ENCODE measurements at regions not wholly inside any gene's neighbourhood (a gene's known extent, or its start where the extent isn't known, plus 50 kb on each side); places are given as distances from the start of the nearest gene placed in this dataset.

DNA sequence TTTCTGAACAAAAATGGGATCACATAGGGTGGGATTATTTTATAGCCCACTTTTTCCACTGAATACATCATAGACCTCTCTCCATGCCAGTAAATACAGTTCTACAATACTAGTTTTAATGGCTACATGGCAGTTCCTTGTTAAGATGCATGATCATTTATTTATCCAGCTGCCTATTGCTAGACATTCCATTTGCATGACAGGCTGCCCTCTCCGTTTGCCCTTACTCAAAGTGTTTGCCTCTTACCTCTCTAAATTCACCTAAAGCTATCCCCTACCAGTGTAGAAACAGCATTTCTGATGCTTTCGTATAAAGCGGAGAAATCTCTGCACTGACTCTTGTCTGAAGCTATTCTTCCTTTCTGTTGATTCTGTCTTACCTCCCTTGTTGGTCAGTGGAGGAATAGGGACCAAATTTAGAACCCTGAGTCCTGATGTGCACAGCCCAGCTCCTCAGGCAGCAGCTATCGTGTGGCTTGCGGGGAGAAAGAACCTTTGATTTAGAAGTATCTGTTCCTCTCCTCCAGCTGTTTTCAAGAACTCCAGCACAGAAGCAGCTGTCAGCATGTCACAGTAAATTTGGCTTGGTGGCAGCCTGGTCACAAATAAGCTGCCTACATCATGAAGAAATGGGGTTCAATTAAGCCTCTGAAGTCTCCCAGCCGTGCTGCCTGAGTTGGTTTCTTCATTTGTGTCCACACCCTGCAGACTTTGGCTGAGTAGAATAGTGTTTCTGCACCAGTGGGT lies 337.3 kb downstream of the PRDM2 start:
- H3K4me3 ChIP-seq: no peak overlapping the region
- no peaks in the 10 kb centered on the region for H3K27me3 ChIP-seq
- no peaks in the 10 kb centered on the region for H3K4me1 ChIP-seq
- no peak for DNase-seq (ENCODE audit: extremely low spot score)
- no peaks in the 10 kb centered on the region for H3K36me3 ChIP-seq
- H3K9me3 ChIP-seq: peaks cover 0 to 17% (median 10%) of the 10 kb centered on the region in 4 donors
- WGBS: 69% methylated on average over 6 of the region's 6 CpGs
- no peak for TF ChIP-seq POLR2AphosphoS5 (IDR thresholded peaks at IDR 0.05)
- TF ChIP-seq POLR2A (IDR thresholded peaks at IDR 0.05; ENCODE audit: low read depth): no peak
- TF ChIP-seq, protein P1, sequence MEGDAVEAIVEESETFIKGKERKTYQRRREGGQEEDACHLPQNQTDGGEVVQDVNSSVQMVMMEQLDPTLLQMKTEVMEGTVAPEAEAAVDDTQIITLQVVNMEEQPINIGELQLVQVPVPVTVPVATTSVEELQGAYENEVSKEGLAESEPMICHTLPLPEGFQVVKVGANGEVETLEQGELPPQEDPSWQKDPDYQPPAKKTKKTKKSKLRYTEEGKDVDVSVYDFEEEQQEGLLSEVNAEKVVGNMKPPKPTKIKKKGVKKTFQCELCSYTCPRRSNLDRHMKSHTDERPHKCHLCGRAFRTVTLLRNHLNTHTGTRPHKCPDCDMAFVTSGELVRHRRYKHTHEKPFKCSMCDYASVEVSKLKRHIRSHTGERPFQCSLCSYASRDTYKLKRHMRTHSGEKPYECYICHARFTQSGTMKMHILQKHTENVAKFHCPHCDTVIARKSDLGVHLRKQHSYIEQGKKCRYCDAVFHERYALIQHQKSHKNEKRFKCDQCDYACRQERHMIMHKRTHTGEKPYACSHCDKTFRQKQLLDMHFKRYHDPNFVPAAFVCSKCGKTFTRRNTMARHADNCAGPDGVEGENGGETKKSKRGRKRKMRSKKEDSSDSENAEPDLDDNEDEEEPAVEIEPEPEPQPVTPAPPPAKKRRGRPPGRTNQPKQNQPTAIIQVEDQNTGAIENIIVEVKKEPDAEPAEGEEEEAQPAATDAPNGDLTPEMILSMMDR (IDR thresholded peaks at IDR 0.05): no peak
- no peak for TF ChIP-seq EP300 (IDR thresholded peaks at IDR 0.05)
- intact Hi-C loops (cut with DNase I): no loop called here
- H3K27ac ChIP-seq (replicated peaks in 1 of 4): no peak overlapping the region

DNA sequence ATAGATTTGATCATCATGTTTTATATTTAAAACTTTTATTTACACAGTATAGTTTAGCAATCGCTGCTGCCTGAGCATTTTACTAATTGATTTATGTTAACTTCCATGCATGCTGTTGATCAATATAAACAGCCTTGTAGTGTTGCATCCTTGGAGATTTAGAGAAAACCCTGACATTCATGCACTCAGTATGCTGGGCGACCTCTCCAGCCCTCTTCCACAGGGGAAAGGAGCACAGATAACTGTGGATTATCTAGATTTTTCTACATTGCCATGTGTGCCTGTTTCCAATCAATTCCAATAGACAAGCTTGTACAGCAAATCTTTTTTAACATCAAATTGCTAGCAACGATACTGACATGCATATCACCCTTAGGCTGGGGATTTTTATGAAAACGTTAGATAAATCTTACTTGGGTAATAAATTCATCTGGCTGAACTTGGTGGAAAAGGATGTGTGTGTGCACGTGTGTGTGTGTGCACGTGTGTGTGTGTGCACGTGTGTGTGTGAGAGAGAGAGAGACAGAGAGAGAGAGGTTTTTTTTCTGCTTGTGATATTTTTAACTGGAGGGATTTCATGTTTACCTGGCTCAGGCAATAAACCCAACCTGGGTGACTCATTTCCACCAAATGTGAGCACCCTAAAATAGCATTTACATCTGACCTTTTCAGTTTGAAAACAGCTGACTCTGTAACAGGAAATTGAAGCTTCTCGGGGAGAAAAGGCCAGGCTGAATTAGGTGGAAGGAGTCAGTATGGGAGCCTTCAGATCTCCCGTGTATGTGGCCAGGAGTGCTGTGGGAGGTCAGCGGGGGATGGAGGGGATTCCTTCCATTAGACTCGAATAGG lies 339.8 kb downstream of the PRDM2 start:
- H3K4me3 ChIP-seq: no peak overlapping the region
- 62% methylated on average over 11 of the region's 11 CpGs for WGBS
- no peak for DNase-seq (ENCODE audit: extremely low spot score)
- no peaks in the 10 kb centered on the region for H3K36me3 ChIP-seq
- H3K4me1 ChIP-seq: no peaks in the 10 kb centered on the region
- peaks cover 0 to 14% (median 10%) of the 10 kb centered on the region in 4 donors for H3K9me3 ChIP-seq
- intact Hi-C loops (cut with DNase I): no loop called here
- no peak overlapping the region for H3K27ac ChIP-seq (replicated peaks in 1 of 4)
- no peaks in the 10 kb centered on the region for H3K27me3 ChIP-seq
- TF ChIP-seq, protein P1 (IDR thresholded peaks at IDR 0.05): no peak
- no peak for TF ChIP-seq EP300 (IDR thresholded peaks at IDR 0.05)
- no peak for TF ChIP-seq POLR2A (IDR thresholded peaks at IDR 0.05; ENCODE audit: low read depth)
- TF ChIP-seq POLR2AphosphoS5 (IDR thresholded peaks at IDR 0.05): no peak

DNA sequence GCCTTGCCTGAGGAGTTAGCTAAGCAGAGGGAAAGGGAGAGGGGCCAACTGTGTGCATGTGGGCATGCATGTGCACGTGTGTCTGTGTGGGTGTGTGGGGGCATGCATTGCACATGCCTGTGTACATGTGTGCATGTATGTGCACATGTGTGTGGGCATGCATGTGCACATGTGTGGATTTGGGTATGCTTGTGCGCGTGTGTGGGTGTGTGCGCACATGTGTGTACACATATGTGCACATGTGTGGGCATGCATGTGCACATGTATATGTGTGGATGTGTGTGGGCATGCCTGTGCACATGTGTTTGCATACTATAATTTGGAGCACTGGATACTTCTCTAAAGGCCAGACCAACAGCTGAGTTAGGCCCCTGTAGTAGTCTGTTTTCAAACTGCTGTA lies 350.0 kb downstream of the PRDM2 start:
- Histone ChIP-seq H3K27ac (replicated peaks in 1 of 4) (no peak overlapping the region), H3K4me3 (no peak overlapping the region), H3K27me3 (no peaks in the 10 kb centered on the region), H3K4me1 (no peaks in the 10 kb centered on the region), H3K36me3 (no peaks in the 10 kb centered on the region), H3K9me3 (no peaks in the 10 kb centered on the region)
- no peak for TF ChIP-seq POLR2A (IDR thresholded peaks at IDR 0.05; ENCODE audit: low read depth)
- TF ChIP-seq EP300 (IDR thresholded peaks at IDR 0.05): no peak
- TF ChIP-seq, protein P1 (IDR thresholded peaks at IDR 0.05): no peak
- no peak for TF ChIP-seq POLR2AphosphoS5 (IDR thresholded peaks at IDR 0.05)
- intact Hi-C loops (cut with DNase I): no loop called here
- WGBS: 75% methylated on average over 4 of the region's 4 CpGs
- DNase-seq (ENCODE audit: extremely low spot score): no peak

DNA sequence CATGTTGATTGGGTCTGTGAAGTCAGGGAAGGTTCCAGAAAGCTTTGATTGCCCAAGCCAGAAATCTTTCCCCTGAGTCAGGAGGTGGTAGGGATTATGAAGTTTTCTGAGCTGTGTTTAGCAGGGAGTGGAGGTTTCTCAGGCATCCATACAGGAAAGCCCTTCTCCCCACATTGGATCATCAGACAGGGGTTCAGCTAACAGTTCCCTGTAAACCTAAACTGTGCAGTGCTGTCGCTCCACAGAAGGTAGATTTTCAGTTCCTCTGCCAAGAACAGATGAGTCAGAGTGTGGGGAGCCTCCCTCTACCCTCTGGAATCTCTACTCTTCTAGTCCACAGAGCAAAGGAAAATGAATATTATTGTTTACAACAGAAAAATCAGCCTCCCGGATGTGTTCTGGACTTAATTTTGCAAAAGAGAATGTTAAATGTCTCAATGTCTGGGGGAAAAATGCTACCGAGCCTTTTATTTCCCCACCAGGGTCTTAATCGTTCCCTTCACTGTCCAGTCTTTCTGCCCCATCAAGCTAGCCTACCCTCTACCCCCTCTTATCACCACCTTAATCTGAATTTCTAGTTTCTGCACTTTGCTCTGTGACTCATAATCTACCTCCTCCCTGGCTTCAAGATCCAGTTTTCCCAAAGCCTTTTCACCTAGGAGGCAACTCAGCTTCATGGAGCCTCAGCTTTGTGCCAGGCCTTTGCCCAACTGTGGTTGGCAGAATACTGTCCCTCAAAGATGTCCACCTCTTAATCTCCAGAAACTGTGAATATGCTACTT lies 355.6 kb downstream of the PRDM2 start:
- no peaks in the 10 kb centered on the region for H3K36me3 ChIP-seq
- no peak for DNase-seq (ENCODE audit: extremely low spot score)
- no peak overlapping the region for H3K4me3 ChIP-seq
- TF ChIP-seq, protein P1 (IDR thresholded peaks at IDR 0.05): no peak
- no peak for TF ChIP-seq POLR2AphosphoS5 (IDR thresholded peaks at IDR 0.05)
- intact Hi-C loops (cut with DNase I): no loop called here
- peaks cover 0 to 17% (median 5%) of the 10 kb centered on the region in 4 donors for H3K9me3 ChIP-seq
- no peaks in the 10 kb centered on the region for H3K27me3 ChIP-seq
- H3K4me1 ChIP-seq: peaks cover 0 to 4% (median 2%) of the 10 kb centered on the region in 4 donors
- 53% methylated on average over 4 of the region's 4 CpGs for WGBS
- H3K27ac ChIP-seq (replicated peaks in 1 of 4): no peak overlapping the region
